Mesenchymal stem cell (in vitro differentiated cells and primary cell): ENCODE measurements at regions not wholly inside any gene's neighbourhood (a gene's known extent, or its start where the extent isn't known, plus 50 kb on each side); places are given as distances from the start of the nearest gene placed in this dataset.

ENCODE experiments used
- DNase-seq: peaks from one replicate; pipeline ENCODE4 v3.0.0-alpha.2; 2013
- H2AFZ ChIP-seq: one replicate; pipeline ENCODE4 v1.6.1; 2013; ENCODE audit warnings: low read depth, mild to moderate bottlenecking, control low read depth, inconsistent platforms, low read length, moderate library complexity
- H2AK5ac ChIP-seq: 2 replicates; pipeline ENCODE4 v1.6.1; 2013; ENCODE audit warnings: low read length, moderate library complexity, mild to moderate bottlenecking, inconsistent platforms; ENCODE audit not compliant: severe bottlenecking
- H2BK120ac ChIP-seq: one replicate; pipeline ENCODE4 v1.6.1; 2013; ENCODE audit warnings: low read depth, mild to moderate bottlenecking, inconsistent platforms, low read length, moderate library complexity
- H2BK12ac ChIP-seq, 2 experiments: one replicate each; pipeline ENCODE4 v1.6.1; 2013; ENCODE audit warnings: inconsistent platforms in 2 of 2, low read length in 2 of 2, mild to moderate bottlenecking in 2 of 2, moderate library complexity in 2 of 2, control low read depth in 1 of 2
- H2BK15ac ChIP-seq: one replicate; pipeline ENCODE4 v1.6.1; 2013; ENCODE audit warnings: mild to moderate bottlenecking, low read depth, inconsistent platforms; ENCODE audit not compliant: poor library complexity, severe bottlenecking
- H2BK5ac ChIP-seq: 2 replicates; pipeline ENCODE4 v1.6.1; 2013; ENCODE audit warnings: low read depth, mild to moderate bottlenecking, low read length, control low read depth, inconsistent platforms; ENCODE audit not compliant: poor library complexity, severe bottlenecking
- H3K14ac ChIP-seq, 2 experiments: one replicate each; pipeline ENCODE4 v1.6.1; 2013; ENCODE audit warnings: inconsistent platforms in 2 of 2, low read length in 2 of 2, control low read depth in 1 of 2, mild to moderate bottlenecking in 1 of 2, moderate library complexity in 1 of 2
- H3K18ac ChIP-seq, 2 experiments: one replicate each; pipeline ENCODE4 v1.6.1; 2013; ENCODE audit warnings: inconsistent platforms in 2 of 2, low read length in 2 of 2, control low read depth in 1 of 2, low read depth in 1 of 2, mild to moderate bottlenecking in 1 of 2
- H3K23ac ChIP-seq, 2 experiments: one replicate each; pipeline ENCODE4 v1.6.1; 2013; ENCODE audit warnings: inconsistent platforms in 2 of 2, low read length in 2 of 2, mild to moderate bottlenecking in 2 of 2, moderate library complexity in 2 of 2, control low read depth in 1 of 2
- H3K27ac ChIP-seq: 2 replicates; pipeline ENCODE4 v1.5.1; 2013; ENCODE audit warnings: mild to moderate bottlenecking, moderate library complexity, low read length, control low read depth, inconsistent platforms; ENCODE audit not compliant: poor library complexity, severe bottlenecking
- H3K27me3 ChIP-seq, 2 experiments: 2 replicates each; pipeline versions ENCODE4 v1.6.1 to v1.7.0; 2013; ENCODE audit warnings: low read length in 2 of 2, mild to moderate bottlenecking in 2 of 2, moderate library complexity in 2 of 2, control low read depth in 1 of 2, inconsistent platforms in 1 of 2; ENCODE audit not compliant: control insufficient read depth in 1 of 2, insufficient read depth in 1 of 2
- H3K36me3 ChIP-seq, 2 experiments: 2 replicates each; pipeline versions ENCODE4 v1.6.1 to v1.7.0; 2013; ENCODE audit warnings: low read length in 2 of 2, control low read depth in 1 of 2, inconsistent platforms in 1 of 2, low read depth in 1 of 2, mild to moderate bottlenecking in 1 of 2; ENCODE audit not compliant: insufficient read depth in 2 of 2, control insufficient read depth in 1 of 2
- H3K4ac ChIP-seq, 2 experiments: one replicate each; pipeline ENCODE4 v1.6.1; 2013; ENCODE audit warnings: inconsistent platforms in 2 of 2, low read length in 2 of 2, mild to moderate bottlenecking in 2 of 2, moderate library complexity in 2 of 2, control low read depth in 1 of 2, low read depth in 1 of 2
- H3K4me1 ChIP-seq: 2 replicates; pipeline ENCODE4 v1.6.1; 2013; ENCODE audit warnings: low read depth, low read length, control low read depth; ENCODE audit not compliant: control insufficient read depth, insufficient read depth
- H3K4me2 ChIP-seq: 2 replicates; pipeline ENCODE4 v1.6.1; 2013; ENCODE audit warnings: low read length, mild to moderate bottlenecking, inconsistent platforms; ENCODE audit not compliant: poor library complexity, severe bottlenecking
- H3K4me3 ChIP-seq, 2 experiments: 2 replicates each; pipeline versions ENCODE4 v1.5.1 to v1.7.0; 2013; ENCODE audit warnings: low read length in 2 of 2, mild to moderate bottlenecking in 2 of 2, control low read depth in 1 of 2, low read depth in 1 of 2; ENCODE audit not compliant: insufficient read depth in 1 of 2
- H3K79me1 ChIP-seq: replicated peaks from 2 replicates; pipeline ENCODE4 v1.6.1; 2013; ENCODE audit warnings: mild to moderate bottlenecking, control low read depth, low read length, inconsistent platforms; ENCODE audit not compliant: poor library complexity, severe bottlenecking
- H3K9ac ChIP-seq: 2 replicates; pipeline ENCODE4 v1.7.0; 2013; ENCODE audit warnings: mild to moderate bottlenecking, low read length, moderate library complexity
- H3K9me3 ChIP-seq: 2 replicates; pipeline ENCODE4 v1.7.0; 2013; ENCODE audit warnings: mild to moderate bottlenecking, low read length; ENCODE audit not compliant: control insufficient read depth
- H4K8ac ChIP-seq: one replicate; pipeline ENCODE4 v1.6.1; 2013; ENCODE audit warnings: inconsistent platforms, mild to moderate bottlenecking, low read length, moderate library complexity
- H4K91ac ChIP-seq: one replicate; pipeline ENCODE4 v1.6.1; 2013; ENCODE audit warnings: mild to moderate bottlenecking, low read length, inconsistent platforms
- WGBS: methylation state at CpG from one replicate; pipeline ENCODE4 v1.1.7; 2013; ENCODE audit warnings: mixed read lengths; 5-methylcytosine and 5-hydroxymethylcytosine counted together

- H3K9ac ChIP-seq = no peak overlapping the region
Observed at GRCh38 chr18:11237066-11237465, 87.7 kb upstream of the PIEZO2 start.

GRCh38 chr18:11224153-11224552 is 74.8 kb upstream of the PIEZO2 start:
- H3K18ac ChIP-seq = no peak overlapping the region
- H3K79me1 ChIP-seq = no peaks in the 10 kb centered on the region
- H3K9ac ChIP-seq = no peak overlapping the region
- H2AK5ac ChIP-seq = no peak overlapping the region
- no peak overlapping the region for H3K4me3 ChIP-seq
- no peak overlapping the region for H3K23ac ChIP-seq
- H2BK120ac ChIP-seq = no peak overlapping the region
- peak overlapping the region in 1 of 2 experiments; percentile 63 for H3K14ac ChIP-seq
- WGBS = 94% methylated on average over 7 of the region's 7 CpGs
- H4K91ac ChIP-seq = no peak overlapping the region
- H3K4me1 ChIP-seq = no peaks in the 10 kb centered on the region
- no peak overlapping the region for H3K4ac ChIP-seq
- no peak overlapping the region for H2AFZ ChIP-seq
- no peak overlapping the region for H2BK12ac ChIP-seq
- DNase-seq = no peak
- H3K36me3 ChIP-seq = no peaks in the 10 kb centered on the region
- no peak overlapping the region for H4K8ac ChIP-seq
- H3K27me3 ChIP-seq = no peaks in the 10 kb centered on the region
- H2BK5ac ChIP-seq = no peak overlapping the region
- no peak overlapping the region for H3K27ac ChIP-seq
- no peaks in the 10 kb centered on the region for H3K9me3 ChIP-seq
- H3K4me2 ChIP-seq = no peak overlapping the region
- H2BK15ac ChIP-seq = no peak overlapping the region

More at GRCh38 chr18:11237066-11237465, 87.7 kb upstream of the PIEZO2 start:
- no peaks in the 10 kb centered on the region for H3K79me1 ChIP-seq
- DNase-seq = no peak
- H2BK120ac ChIP-seq = no peak overlapping the region
- H4K91ac ChIP-seq = no peak overlapping the region
- H2BK5ac ChIP-seq = no peak overlapping the region
- no peak overlapping the region for H3K18ac ChIP-seq
- H2BK15ac ChIP-seq = no peak overlapping the region
- no peak overlapping the region for H3K4me3 ChIP-seq
- no peak overlapping the region for H3K27ac ChIP-seq
- H2AK5ac ChIP-seq = no peak overlapping the region
- no peak overlapping the region for H2BK12ac ChIP-seq
- no peaks in the 10 kb centered on the region for H3K27me3 ChIP-seq
- H3K14ac ChIP-seq = no peak overlapping the region
- no peak overlapping the region for H3K4me2 ChIP-seq
- H2AFZ ChIP-seq = no peak overlapping the region
- no peaks in the 10 kb centered on the region for H3K36me3 ChIP-seq
- H3K23ac ChIP-seq = no peak overlapping the region
- peaks cover 3% of the 10 kb centered on the region for H3K9me3 ChIP-seq
- no peak overlapping the region for H3K4ac ChIP-seq
- no peaks in the 10 kb centered on the region for H3K4me1 ChIP-seq
- no peak overlapping the region for H4K8ac ChIP-seq
- 50% methylated on average over 1 of the region's 1 CpG for WGBS

GRCh38 chr18:11219571-11219970 is 70.2 kb upstream of the PIEZO2 start:
- H3K4me1 ChIP-seq = no peaks in the 10 kb centered on the region
- H3K23ac ChIP-seq = no peak overlapping the region
- no peak overlapping the region for H3K4ac ChIP-seq
- no peaks in the 10 kb centered on the region for H3K79me1 ChIP-seq
- H2AK5ac ChIP-seq = no peak overlapping the region
- peaks cover 0 to 2% of the 10 kb centered on the region in 2 experiments for H3K27me3 ChIP-seq
- no peak for DNase-seq
- no peak overlapping the region for H2BK5ac ChIP-seq
- H3K9ac ChIP-seq = no peak overlapping the region
- WGBS = no CpG with 5 or more reads among the region's 1 CpG
- no peak overlapping the region for H4K91ac ChIP-seq
- H3K4me3 ChIP-seq = no peak overlapping the region
- H2AFZ ChIP-seq = no peak overlapping the region
- no peak overlapping the region for H2BK15ac ChIP-seq
- no peak overlapping the region for H2BK120ac ChIP-seq
- no peak overlapping the region for H3K4me2 ChIP-seq
- no peaks in the 10 kb centered on the region for H3K36me3 ChIP-seq
- no peak overlapping the region for H4K8ac ChIP-seq
- no peak overlapping the region for H3K14ac ChIP-seq
- H2BK12ac ChIP-seq = no peak overlapping the region
- no peaks in the 10 kb centered on the region for H3K9me3 ChIP-seq
- no peak overlapping the region for H3K27ac ChIP-seq
- no peak overlapping the region for H3K18ac ChIP-seq

GRCh38 chr18:11215216-11215615 is 65.8 kb upstream of the PIEZO2 start:
- Histone ChIP-seq H2BK12ac (no peak overlapping the region), H3K27ac (no peak overlapping the region), H3K4me2 (no peak overlapping the region), H2BK15ac (no peak overlapping the region), H3K18ac (no peak overlapping the region), H3K9me3 (no peaks in the 10 kb centered on the region), H3K36me3 (no peaks in the 10 kb centered on the region), H2AFZ (no peak overlapping the region), H3K27me3 (peaks cover 0 to 10% of the 10 kb centered on the region in 2 experiments), H2BK5ac (no peak overlapping the region), H3K4me1 (no peaks in the 10 kb centered on the region), H3K79me1 (no peaks in the 10 kb centered on the region), H4K8ac (no peak overlapping the region), H2BK120ac (no peak overlapping the region), H3K4ac (no peak overlapping the region), H3K4me3 (no peak overlapping the region), H4K91ac (no peak overlapping the region), H3K9ac (no peak overlapping the region), H3K23ac (no peak overlapping the region), H2AK5ac (no peak overlapping the region), H3K14ac (no peak overlapping the region)
- 47% methylated on average over 3 of the region's 4 CpGs for WGBS
- peak; percentile 10 for DNase-seq
